ENCODE measurements at regions not wholly inside any gene's neighbourhood (a gene's known extent, or its start where the extent isn't known, plus 50 kb on each side); places are given as distances from the start of the nearest gene placed in this dataset.

DNA sequence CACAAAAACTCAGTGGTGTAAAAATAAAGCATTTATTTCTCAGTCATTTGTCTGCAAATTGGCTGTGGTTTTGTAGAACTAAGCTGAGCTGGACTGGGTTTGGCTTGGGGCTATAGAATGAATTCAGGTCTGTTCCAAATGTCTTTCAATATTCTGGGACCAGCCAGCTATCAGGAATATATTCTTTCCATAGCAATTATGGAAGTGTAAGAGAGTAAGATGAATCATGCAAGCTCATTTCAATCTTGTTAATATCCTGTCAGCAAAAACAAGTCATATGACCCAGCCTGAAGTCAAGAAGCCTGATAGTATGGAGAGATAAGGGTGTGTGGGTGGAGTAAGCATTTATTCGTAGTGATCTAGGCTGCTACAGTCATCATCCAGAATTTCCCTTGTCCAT, 481.0 kb upstream of the CDH2 start:
- intact Hi-C loops (cut with micrococcal nuclease; ENCODE audit: unreplicated experiment) = no loop called here
- TF ChIP-seq, protein P1, sequence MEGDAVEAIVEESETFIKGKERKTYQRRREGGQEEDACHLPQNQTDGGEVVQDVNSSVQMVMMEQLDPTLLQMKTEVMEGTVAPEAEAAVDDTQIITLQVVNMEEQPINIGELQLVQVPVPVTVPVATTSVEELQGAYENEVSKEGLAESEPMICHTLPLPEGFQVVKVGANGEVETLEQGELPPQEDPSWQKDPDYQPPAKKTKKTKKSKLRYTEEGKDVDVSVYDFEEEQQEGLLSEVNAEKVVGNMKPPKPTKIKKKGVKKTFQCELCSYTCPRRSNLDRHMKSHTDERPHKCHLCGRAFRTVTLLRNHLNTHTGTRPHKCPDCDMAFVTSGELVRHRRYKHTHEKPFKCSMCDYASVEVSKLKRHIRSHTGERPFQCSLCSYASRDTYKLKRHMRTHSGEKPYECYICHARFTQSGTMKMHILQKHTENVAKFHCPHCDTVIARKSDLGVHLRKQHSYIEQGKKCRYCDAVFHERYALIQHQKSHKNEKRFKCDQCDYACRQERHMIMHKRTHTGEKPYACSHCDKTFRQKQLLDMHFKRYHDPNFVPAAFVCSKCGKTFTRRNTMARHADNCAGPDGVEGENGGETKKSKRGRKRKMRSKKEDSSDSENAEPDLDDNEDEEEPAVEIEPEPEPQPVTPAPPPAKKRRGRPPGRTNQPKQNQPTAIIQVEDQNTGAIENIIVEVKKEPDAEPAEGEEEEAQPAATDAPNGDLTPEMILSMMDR (IDR thresholded peaks at IDR 0.05) = no peak
- H3K36me3 ChIP-seq (ENCODE audit: control insufficient read depth, insufficient read depth, low read length) = no peaks in the 10 kb centered on the region
- H3K9me3 ChIP-seq (ENCODE audit: control insufficient read depth, insufficient read depth, low read depth, low read length) = no peaks in the 10 kb centered on the region
- ChIA-PET POLR2A (no interaction called here), CTCF (no interaction called here)
- ATAC-seq = no peak
- H3K4me1 ChIP-seq (ENCODE audit: control insufficient read depth, insufficient read depth, low read length) = no peaks in the 10 kb centered on the region
- no peak overlapping the region for H3K4me3 ChIP-seq (ENCODE audit: low read depth in 2 of 2, low read length in 2 of 2)
- no peak for DNase-seq (ENCODE audit: low read depth, low spot score)
- no peaks in the 10 kb centered on the region for H3K27me3 ChIP-seq (ENCODE audit: control insufficient read depth, insufficient read depth, low read length)
- no TSS peak for BruUV-seq (replicated peaks)
- in situ Hi-C loops (cut with HindIII; ENCODE audit: low pct_unique_long_range_greater_than_20kb, low sequenced_read_pairs) = no loop called here
- no peak overlapping the region for H3K27ac ChIP-seq (ENCODE audit: low read length)

GRCh38 chr18:28652654-28653053, 475.7 kb upstream of the CDH2 start:
- H3K4me1 ChIP-seq (ENCODE audit: control insufficient read depth, insufficient read depth, low read length) = no peaks in the 10 kb centered on the region
- ChIA-PET CTCF (no interaction called here), POLR2A (no interaction called here)
- no peak for TF ChIP-seq SIN3A (IDR thresholded peaks at IDR 0.05; ENCODE audit: borderline replicate concordance, insufficient read depth, low read depth, low read length)
- TF ChIP-seq POLR2AphosphoS5 (IDR thresholded peaks at IDR 0.05; ENCODE audit: low read depth, low read length) = no peak
- TF ChIP-seq REST (IDR thresholded peaks at IDR 0.05; ENCODE audit: insufficient read depth in 1 of 2, low read depth in 2 of 2, low read length in 1 of 2) = no peak
- TF ChIP-seq, protein P1 (IDR thresholded peaks at IDR 0.05) = no peak
- no peak for TF ChIP-seq TCF7L2 (IDR thresholded peaks at IDR 0.05; ENCODE audit: low read depth, low read length)
- H3K36me3 ChIP-seq (ENCODE audit: control insufficient read depth, insufficient read depth, low read length) = no peaks in the 10 kb centered on the region
- in situ Hi-C loops (cut with HindIII; ENCODE audit: low pct_unique_long_range_greater_than_20kb, low sequenced_read_pairs) (no loop called here), intact Hi-C loops (cut with micrococcal nuclease; ENCODE audit: unreplicated experiment) (no loop called here)
- H3K27me3 ChIP-seq (ENCODE audit: control insufficient read depth, insufficient read depth, low read length) = no peaks in the 10 kb centered on the region
- no TSS peak for BruUV-seq (replicated peaks)
- DNase-seq (ENCODE audit: low read depth, low spot score) (no peak), ATAC-seq (no peak)
- H3K27ac ChIP-seq (ENCODE audit: low read length) = no peak overlapping the region
- H3K9me3 ChIP-seq (ENCODE audit: control insufficient read depth, insufficient read depth, low read depth, low read length) = no peaks in the 10 kb centered on the region
- no peak overlapping the region for H3K4me3 ChIP-seq (ENCODE audit: low read depth in 2 of 2, low read length in 2 of 2)

DNA sequence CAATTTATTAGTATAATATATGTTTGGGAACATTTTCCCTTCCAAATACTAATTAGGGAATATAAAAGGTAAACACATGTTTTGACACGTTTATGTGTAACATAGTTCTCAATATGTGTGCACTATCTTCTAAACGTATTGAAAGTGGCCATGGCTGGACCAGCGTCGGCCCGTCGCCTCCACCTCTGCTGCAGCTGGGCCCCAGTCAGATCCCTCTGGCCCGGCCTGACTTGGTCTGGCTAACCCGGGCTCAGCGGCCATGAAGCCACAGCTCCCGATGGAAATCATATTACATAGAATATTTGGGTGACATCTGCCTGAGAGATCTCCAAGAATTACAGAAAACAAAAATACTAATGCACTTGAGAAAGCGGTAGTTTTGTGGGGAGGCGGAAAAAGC, 474.4 kb upstream of the CDH2 start:
- Histone ChIP-seq H3K4me1 (ENCODE audit: control insufficient read depth, insufficient read depth, low read length) (no peaks in the 10 kb centered on the region), H3K27ac (ENCODE audit: low read length) (no peak overlapping the region), H3K36me3 (ENCODE audit: control insufficient read depth, insufficient read depth, low read length) (no peaks in the 10 kb centered on the region), H3K27me3 (ENCODE audit: control insufficient read depth, insufficient read depth, low read length) (no peaks in the 10 kb centered on the region), H3K9me3 (ENCODE audit: control insufficient read depth, insufficient read depth, low read depth, low read length) (no peaks in the 10 kb centered on the region), H3K4me3 (ENCODE audit: low read depth in 2 of 2, low read length in 2 of 2) (no peak overlapping the region)
- POLR2A ChIA-PET = no interaction called here
- DNase-seq (ENCODE audit: low read depth, low spot score) = no peak
- BruUV-seq (replicated peaks) = no TSS peak
- TF ChIP-seq, protein P1 (IDR thresholded peaks at IDR 0.05) = no peak
- no peak for TF ChIP-seq POLR2AphosphoS5 (IDR thresholded peaks at IDR 0.05; ENCODE audit: low read depth, low read length)
- no peak for TF ChIP-seq REST (IDR thresholded peaks at IDR 0.05; ENCODE audit: insufficient read depth in 1 of 2, low read depth in 2 of 2, low read length in 1 of 2)
- no peak for TF ChIP-seq SIN3A (IDR thresholded peaks at IDR 0.05; ENCODE audit: borderline replicate concordance, insufficient read depth, low read depth, low read length)
- no peak for TF ChIP-seq TCF7L2 (IDR thresholded peaks at IDR 0.05; ENCODE audit: low read depth, low read length)
- intact Hi-C loops (cut with micrococcal nuclease; ENCODE audit: unreplicated experiment) (no loop called here), in situ Hi-C loops (cut with HindIII; ENCODE audit: low pct_unique_long_range_greater_than_20kb, low sequenced_read_pairs) (no loop called here)
- CTCF ChIA-PET = no interaction called here
- no peak for ATAC-seq

Measured in Panc1 (cell line).